Stomach (tissue), 8 donors: ENCODE measurements at regions not wholly inside any gene's neighbourhood (a gene's known extent, or its start where the extent isn't known, plus 50 kb on each side); places are given as distances from the start of the nearest gene placed in this dataset.

Experiments used
- DNase-seq, 2 donors: peaks; one replicate each; pipeline versions ENCODE4 v3.0.0 to v3.0.0-alpha.2; 2013 to 2019
- H3K27ac ChIP-seq, 5 donors: fragments of 200-600 bp in 4 of 5; sonication (generic) in 4 of 5; one replicate each; pipeline ENCODE4 v1.5.1; 2013 to 2019; ENCODE audit warnings: mild to moderate bottlenecking in 1 of 5, moderate library complexity in 1 of 5
- H3K27me3 ChIP-seq, 3 donors: fragments of 200-600 bp; sonication (generic); one replicate each; pipeline ENCODE4 v1.5.1; 2017 to 2019; ENCODE audit warnings: mixed run types in 1 of 3
- H3K36me3 ChIP-seq, 4 donors: fragments of 200-600 bp; sonication (generic); 1 replicate in 3 of 4; 2 replicates in 1 of 4; pipeline ENCODE4 v1.5.1; 2016 to 2019
- H3K4me1 ChIP-seq, 4 donors: fragments of 200-600 bp; sonication (generic); one replicate each; pipeline ENCODE4 v1.5.1; 2016 to 2019
- H3K4me3 ChIP-seq, 4 donors: fragments of 200-600 bp; sonication (generic) in 3 of 4; one replicate each; pipeline ENCODE4 v1.5.1; 2016 to 2019; ENCODE audit warnings: mild to moderate bottlenecking in 1 of 4
- H3K9me3 ChIP-seq, 4 donors: fragments of 200-600 bp; sonication (generic); one replicate each; pipeline ENCODE4 v1.5.1; 2016 to 2019
- CTCF ChIP-seq, 7 experiments: fragments of 450-650 bp in 4 of 7; fragments of 200-600 bp in 3 of 7; sonication (generic) in 3 of 7; IDR thresholded peaks; one replicate each; pipeline ENCODE4 v1.5.1; 2016 to 2019; ENCODE audit warnings: antibody characterized with exemption in 7 of 7, control low read depth in 2 of 7, mild to moderate bottlenecking in 1 of 7
- EP300 ChIP-seq: sonication (generic); formaldehyde crosslinking; IDR thresholded peaks from one replicate; pipeline ENCODE4 v1.6.1; 2017; ENCODE audit warnings: antibody characterized with exemption
- POLR2A ChIP-seq, 4 donors: fragments of 450-650 bp; IDR thresholded peaks; one replicate each; pipeline ENCODE4 v1.6.1; 2016; ENCODE audit warnings: antibody characterized with exemption in 4 of 4, control low read depth in 2 of 4, mild to moderate bottlenecking in 1 of 4, moderate library complexity in 1 of 4
- POLR2AphosphoS5 ChIP-seq, 3 donors: sonication (generic); formaldehyde crosslinking; IDR thresholded peaks; one replicate each; pipeline ENCODE4 v1.6.1; 2016; ENCODE audit warnings: antibody characterized with exemption in 3 of 3
- WGBS, 5 donors: extraction: QIAGEN DNeasy Blood & Tissue Kit in 3 of 5; methylation state at CpG; one replicate each; pipeline versions ENCODE4 v1.1.5 to v1.1.7; 2013 to 2018; 5-methylcytosine and 5-hydroxymethylcytosine counted together
- intact Hi-C: fragments of 100-400 bp; cut with DNase I; formaldehyde crosslinking; loops from one replicate; pipeline ENCODE4 v1.15.1; 2023; ENCODE audit warnings: low total_unique reads
- donor health status: healthy with polysubstance abuse.
- donor health status: Bipolar disorder and iron deficiency.
- donor health status: healthy.

- H3K36me3 ChIP-seq = no peaks in the 10 kb centered on the region
Observed at GRCh38 chr5:27906931-27907601, 868.7 kb upstream of the CDH9 start.

GRCh38 chr5:27906481-27906880 lies 868.1 kb upstream of the CDH9 start:
- no peaks in the 10 kb centered on the region for H3K4me1 ChIP-seq
- H3K9me3 ChIP-seq = peaks cover 0 to 4% (median 0%) of the 10 kb centered on the region in 4 donors
- H3K4me3 ChIP-seq = no peak overlapping the region
- intact Hi-C loops = no loop called here
- WGBS, 5 donors = 21 to 50% (median 31%) methylated on average over 2 of the region's 2 CpGs
- TF ChIP-seq POLR2AphosphoS5 (IDR thresholded peaks at IDR 0.05) (no peak), POLR2A (IDR thresholded peaks at IDR 0.05) (no peak)
- no peaks in the 10 kb centered on the region for H3K36me3 ChIP-seq
- no peaks in the 10 kb centered on the region for H3K27me3 ChIP-seq
- H3K27ac ChIP-seq = no peak overlapping the region
- DNase-seq = no peak

More at GRCh38 chr5:27906931-27907601, 868.7 kb upstream of the CDH9 start:
- intact Hi-C loops = no loop called here
- 32 to 59% (median 37%) methylated on average over 2 of the region's 2 CpGs for WGBS, 5 donors
- no peak for DNase-seq
- no peak for TF ChIP-seq CTCF (IDR thresholded peaks at IDR 0.05)
- no peak for TF ChIP-seq POLR2AphosphoS5 (IDR thresholded peaks at IDR 0.05)
- TF ChIP-seq EP300 = no peak
- TF ChIP-seq POLR2A (IDR thresholded peaks at IDR 0.05) = no peak
- no peaks in the 10 kb centered on the region for H3K4me1 ChIP-seq
- H3K4me3 ChIP-seq = no peak overlapping the region
- peaks cover 0 to 4% (median 0%) of the 10 kb centered on the region in 4 donors for H3K9me3 ChIP-seq
- no peak overlapping the region for H3K27ac ChIP-seq
- no peaks in the 10 kb centered on the region for H3K27me3 ChIP-seq

- DNase-seq = no peak
- TF ChIP-seq POLR2A (IDR thresholded peaks at IDR 0.05) (no peak), POLR2AphosphoS5 (IDR thresholded peaks at IDR 0.05) (no peak), EP300 (no peak), CTCF (IDR thresholded peaks at IDR 0.05) (no peak)
- intact Hi-C loops = no loop called here
- 70 to 86% (median 80%) methylated on average over 3 of the region's 3 CpGs for WGBS, 5 donors
- Histone ChIP-seq H3K4me1 (no peaks in the 10 kb centered on the region), H3K36me3 (no peaks in the 10 kb centered on the region), H3K27me3 (no peaks in the 10 kb centered on the region), H3K27ac (no peak overlapping the region), H3K9me3 (peaks cover 0 to 5% (median 2%) of the 10 kb centered on the region in 4 donors), H3K4me3 (no peak overlapping the region)
Observed at GRCh38 chr5:27900761-27901160, 862.4 kb upstream of the CDH9 start.

- Histone ChIP-seq H3K36me3 (no peaks in the 10 kb centered on the region), H3K27ac (no peak overlapping the region), H3K4me3 (no peak overlapping the region), H3K4me1 (no peaks in the 10 kb centered on the region), H3K9me3 (peaks cover 0 to 32% (median 7%) of the 10 kb centered on the region in 4 donors), H3K27me3 (no peaks in the 10 kb centered on the region)
- 54 to 86% (median 61%) methylated on average over 1 of the region's 1 CpG for WGBS, 5 donors
- no peak for DNase-seq
- intact Hi-C loops = no loop called here
- TF ChIP-seq CTCF (IDR thresholded peaks at IDR 0.05) (no peak), EP300 (no peak), POLR2AphosphoS5 (IDR thresholded peaks at IDR 0.05) (no peak), POLR2A (IDR thresholded peaks at IDR 0.05) (no peak)
Observed at GRCh38 chr5:27876071-27876470, 837.7 kb upstream of the CDH9 start.

GRCh38 chr5:27875148-27875547 lies 836.8 kb upstream of the CDH9 start:
- Histone ChIP-seq H3K36me3 (no peaks in the 10 kb centered on the region), H3K9me3 (peaks cover 0 to 32% (median 9%) of the 10 kb centered on the region in 4 donors), H3K4me1 (no peaks in the 10 kb centered on the region), H3K27me3 (no peaks in the 10 kb centered on the region), H3K4me3 (no peak overlapping the region), H3K27ac (no peak overlapping the region)
- TF ChIP-seq POLR2A (IDR thresholded peaks at IDR 0.05) = no peak
- no peak for TF ChIP-seq CTCF (IDR thresholded peaks at IDR 0.05)
- DNase-seq = no peak
- intact Hi-C loops = no loop called here
